ENCODE measurements at regions not wholly inside any gene's neighbourhood (a gene's known extent, or its start where the extent isn't known, plus 50 kb on each side); places are given as distances from the start of the nearest gene placed in this dataset.

DNA sequence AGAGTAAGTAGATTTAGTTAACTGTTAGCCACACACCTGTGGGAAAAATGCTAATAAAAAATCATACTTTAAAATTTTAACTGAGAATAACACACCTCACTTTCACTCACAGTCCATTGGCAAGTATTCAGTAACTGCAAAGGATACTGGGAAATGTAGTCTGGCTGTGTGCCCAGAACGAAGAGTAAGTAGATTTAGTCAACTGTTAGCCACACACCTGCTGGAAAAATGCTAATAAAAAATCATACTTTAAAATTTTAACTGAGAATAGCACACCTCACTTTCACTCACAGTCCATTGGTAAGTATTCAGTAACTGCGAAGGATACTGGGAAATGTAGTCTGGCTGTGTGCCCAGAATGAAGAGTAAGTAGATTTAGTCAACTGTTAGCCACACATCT, 178.4 kb upstream of the NWD2 start:
- Histone ChIP-seq H3K4me2 (ENCODE audit: low read length) (no peak overlapping the region), H3K27me3 (ENCODE audit: insufficient read depth, low read depth, low read length) (no peaks in the 10 kb centered on the region), H3K27ac (ENCODE audit: low read length) (no peak overlapping the region), H3K9me2 (ENCODE audit: insufficient read depth, low read length) (no peaks in the 10 kb centered on the region), H3K4me3 (ENCODE audit: low read length) (no peak overlapping the region), H3K9me3 (ENCODE audit: low read length) (no peaks in the 10 kb centered on the region), H3K36me3 (ENCODE audit: insufficient read depth, low read length) (no peaks in the 10 kb centered on the region), H3K9ac (ENCODE audit: low read length) (no peak overlapping the region), H2AFZ (ENCODE audit: low read depth, low read length) (no peak overlapping the region), H3F3A (ENCODE audit: insufficient read depth, low read length, poor library complexity, severe bottlenecking) (no peaks in the 10 kb centered on the region), H4K20me1 (ENCODE audit: insufficient read depth) (no peaks in the 10 kb centered on the region), H3K79me2 (replicated peaks; ENCODE audit: insufficient read depth, low read length) (no peaks in the 10 kb centered on the region)
- no peak for TF ChIP-seq RAD21 (conservative IDR thresholded peaks at IDR 0.05)
- TF ChIP-seq, protein P1, sequence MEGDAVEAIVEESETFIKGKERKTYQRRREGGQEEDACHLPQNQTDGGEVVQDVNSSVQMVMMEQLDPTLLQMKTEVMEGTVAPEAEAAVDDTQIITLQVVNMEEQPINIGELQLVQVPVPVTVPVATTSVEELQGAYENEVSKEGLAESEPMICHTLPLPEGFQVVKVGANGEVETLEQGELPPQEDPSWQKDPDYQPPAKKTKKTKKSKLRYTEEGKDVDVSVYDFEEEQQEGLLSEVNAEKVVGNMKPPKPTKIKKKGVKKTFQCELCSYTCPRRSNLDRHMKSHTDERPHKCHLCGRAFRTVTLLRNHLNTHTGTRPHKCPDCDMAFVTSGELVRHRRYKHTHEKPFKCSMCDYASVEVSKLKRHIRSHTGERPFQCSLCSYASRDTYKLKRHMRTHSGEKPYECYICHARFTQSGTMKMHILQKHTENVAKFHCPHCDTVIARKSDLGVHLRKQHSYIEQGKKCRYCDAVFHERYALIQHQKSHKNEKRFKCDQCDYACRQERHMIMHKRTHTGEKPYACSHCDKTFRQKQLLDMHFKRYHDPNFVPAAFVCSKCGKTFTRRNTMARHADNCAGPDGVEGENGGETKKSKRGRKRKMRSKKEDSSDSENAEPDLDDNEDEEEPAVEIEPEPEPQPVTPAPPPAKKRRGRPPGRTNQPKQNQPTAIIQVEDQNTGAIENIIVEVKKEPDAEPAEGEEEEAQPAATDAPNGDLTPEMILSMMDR (IDR thresholded peaks at IDR 0.05; ENCODE audit: poor library complexity, severe bottlenecking), result no peak
- no peak for TF ChIP-seq EP300 (conservative IDR thresholded peaks at IDR 0.05; ENCODE audit: poor library complexity, severe bottlenecking)
- TF ChIP-seq TAF1 (IDR thresholded peaks at IDR 0.05; ENCODE audit: low read depth), result no peak
- TF ChIP-seq EZH2 (IDR thresholded peaks at IDR 0.05; ENCODE audit: borderline replicate concordance, insufficient read depth, low read length, poor library complexity, severe bottlenecking), result no peak
- TF ChIP-seq MXI1 (conservative IDR thresholded peaks at IDR 0.05; ENCODE audit: poor library complexity, severe bottlenecking), result no peak
- TF ChIP-seq SMC3 (conservative IDR thresholded peaks at IDR 0.05; ENCODE audit: poor library complexity), result no peak
- no peak for TF ChIP-seq POLR2AphosphoS5 (IDR thresholded peaks at IDR 0.05)
- TF ChIP-seq, protein P2, sequence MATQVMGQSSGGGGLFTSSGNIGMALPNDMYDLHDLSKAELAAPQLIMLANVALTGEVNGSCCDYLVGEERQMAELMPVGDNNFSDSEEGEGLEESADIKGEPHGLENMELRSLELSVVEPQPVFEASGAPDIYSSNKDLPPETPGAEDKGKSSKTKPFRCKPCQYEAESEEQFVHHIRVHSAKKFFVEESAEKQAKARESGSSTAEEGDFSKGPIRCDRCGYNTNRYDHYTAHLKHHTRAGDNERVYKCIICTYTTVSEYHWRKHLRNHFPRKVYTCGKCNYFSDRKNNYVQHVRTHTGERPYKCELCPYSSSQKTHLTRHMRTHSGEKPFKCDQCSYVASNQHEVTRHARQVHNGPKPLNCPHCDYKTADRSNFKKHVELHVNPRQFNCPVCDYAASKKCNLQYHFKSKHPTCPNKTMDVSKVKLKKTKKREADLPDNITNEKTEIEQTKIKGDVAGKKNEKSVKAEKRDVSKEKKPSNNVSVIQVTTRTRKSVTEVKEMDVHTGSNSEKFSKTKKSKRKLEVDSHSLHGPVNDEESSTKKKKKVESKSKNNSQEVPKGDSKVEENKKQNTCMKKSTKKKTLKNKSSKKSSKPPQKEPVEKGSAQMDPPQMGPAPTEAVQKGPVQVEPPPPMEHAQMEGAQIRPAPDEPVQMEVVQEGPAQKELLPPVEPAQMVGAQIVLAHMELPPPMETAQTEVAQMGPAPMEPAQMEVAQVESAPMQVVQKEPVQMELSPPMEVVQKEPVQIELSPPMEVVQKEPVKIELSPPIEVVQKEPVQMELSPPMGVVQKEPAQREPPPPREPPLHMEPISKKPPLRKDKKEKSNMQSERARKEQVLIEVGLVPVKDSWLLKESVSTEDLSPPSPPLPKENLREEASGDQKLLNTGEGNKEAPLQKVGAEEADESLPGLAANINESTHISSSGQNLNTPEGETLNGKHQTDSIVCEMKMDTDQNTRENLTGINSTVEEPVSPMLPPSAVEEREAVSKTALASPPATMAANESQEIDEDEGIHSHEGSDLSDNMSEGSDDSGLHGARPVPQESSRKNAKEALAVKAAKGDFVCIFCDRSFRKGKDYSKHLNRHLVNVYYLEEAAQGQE (IDR thresholded peaks at IDR 0.05; ENCODE audit: borderline replicate concordance), result no peak

DNA sequence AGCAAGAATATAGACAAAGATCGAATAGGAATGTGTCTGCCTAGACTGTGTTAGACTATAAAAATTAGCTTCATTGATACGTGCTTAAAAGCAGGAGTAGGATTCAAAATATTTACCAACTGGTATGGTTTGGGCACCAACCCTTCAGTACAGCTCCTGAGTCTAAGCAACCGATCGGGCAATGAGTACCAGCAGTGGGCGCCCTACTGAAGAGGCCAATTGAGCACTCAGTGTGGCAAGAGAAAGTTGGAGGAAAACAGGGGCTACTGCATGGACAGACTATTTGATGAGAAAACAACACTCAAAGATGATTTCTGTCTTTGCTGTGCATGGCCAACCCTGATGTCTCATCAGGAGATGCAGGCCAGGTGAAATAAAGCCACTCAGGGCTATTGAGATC, 176.0 kb upstream of the NWD2 start:
- Histone ChIP-seq H3F3A (ENCODE audit: insufficient read depth, low read length, poor library complexity, severe bottlenecking) (no peaks in the 10 kb centered on the region), H3K79me2 (replicated peaks; ENCODE audit: insufficient read depth, low read length) (no peaks in the 10 kb centered on the region), H2AFZ (ENCODE audit: low read depth, low read length) (no peak overlapping the region), H3K9me3 (ENCODE audit: low read length) (no peaks in the 10 kb centered on the region), H3K9ac (ENCODE audit: low read length) (no peak overlapping the region), H3K9me2 (ENCODE audit: insufficient read depth, low read length) (no peaks in the 10 kb centered on the region), H3K4me3 (ENCODE audit: low read length) (no peak overlapping the region), H3K4me2 (ENCODE audit: low read length) (no peak overlapping the region), H4K20me1 (ENCODE audit: insufficient read depth) (no peaks in the 10 kb centered on the region), H3K27ac (ENCODE audit: low read length) (no peak overlapping the region), H3K27me3 (ENCODE audit: insufficient read depth, low read depth, low read length) (no peaks in the 10 kb centered on the region), H3K36me3 (ENCODE audit: insufficient read depth, low read length) (no peaks in the 10 kb centered on the region)
- TF ChIP-seq TAF1 (IDR thresholded peaks at IDR 0.05; ENCODE audit: low read depth) (no peak), MXI1 (conservative IDR thresholded peaks at IDR 0.05; ENCODE audit: poor library complexity, severe bottlenecking) (no peak), POLR2AphosphoS5 (IDR thresholded peaks at IDR 0.05) (no peak), SMC3 (conservative IDR thresholded peaks at IDR 0.05; ENCODE audit: poor library complexity) (no peak), EZH2 (IDR thresholded peaks at IDR 0.05; ENCODE audit: borderline replicate concordance, insufficient read depth, low read length, poor library complexity, severe bottlenecking) (no peak), EP300 (conservative IDR thresholded peaks at IDR 0.05; ENCODE audit: poor library complexity, severe bottlenecking) (no peak), RAD21 (conservative IDR thresholded peaks at IDR 0.05) (no peak)
- TF ChIP-seq, protein P1 (IDR thresholded peaks at IDR 0.05; ENCODE audit: poor library complexity, severe bottlenecking), result no peak
- TF ChIP-seq, protein P2 (IDR thresholded peaks at IDR 0.05; ENCODE audit: borderline replicate concordance), result no peak

Data from neural cell (in vitro differentiated cells).